OCI-LY7 (cell line): ENCODE measurements at regions not wholly inside any gene's neighbourhood (a gene's known extent, or its start where the extent isn't known, plus 50 kb on each side); places are given as distances from the start of the nearest gene placed in this dataset.

Experiments used
- BruUV-seq: library from RNA; stranded (reverse); fragments of 400-500 nt; replicated peaks from 2 replicates; lab custom pipeline; 2021; lab: Mats Ljungman, UMichigan
- CTCF ChIA-PET: fragments of 300-600 bp; sonication (Branson Sonifier 250); formaldehyde crosslinking; loops from one replicate; lab custom pipeline; 2022; ENCODE audit warnings: antibody characterized with exemption; ENCODE audit not compliant: unreplicated experiment; lab: Charles Lee
- POLR2A ChIA-PET: fragments of 300-600 bp; sonication (Branson Sonifier 250); formaldehyde crosslinking; loops from one replicate; lab custom pipeline; 2022; ENCODE audit warnings: antibody characterized with exemption; lab: Charles Lee
- DNase-seq: peaks from one replicate; pipeline ENCODE4 v3.0.0-alpha.2; 2015; ENCODE audit warnings: low spot score
- H2AFZ ChIP-seq: fragments of 200-600 bp; sonication (generic), shearing (Covaris generic); 2 replicates; pipeline ENCODE4 v1.6.1; 2014; ENCODE audit warnings: mild to moderate bottlenecking, antibody characterized with exemption, low read length, moderate library complexity
- H3K27ac ChIP-seq: fragments of 200-600 bp; sonication (generic); 2 replicates; pipeline ENCODE4 v1.5.1; 2014; ENCODE audit warnings: mixed run types, low read depth, mild to moderate bottlenecking, moderate library complexity, low read length, inconsistent platforms; ENCODE audit not compliant: poor library complexity, severe bottlenecking
- H3K36me3 ChIP-seq: fragments of 200-600 bp; sonication (generic); 2 replicates; pipeline ENCODE4 v1.6.1; 2014; ENCODE audit warnings: mild to moderate bottlenecking, antibody characterized with exemption, low read length, moderate library complexity, mixed read lengths; ENCODE audit not compliant: insufficient read depth
- H3K4me1 ChIP-seq: fragments of 200-600 bp; sonication (generic); 2 replicates; pipeline ENCODE4 v1.5.1; 2014; ENCODE audit warnings: mild to moderate bottlenecking, low read length; ENCODE audit not compliant: insufficient read depth, poor library complexity, severe bottlenecking
- H3K4me2 ChIP-seq: fragments of 200-600 bp; sonication (generic); 2 replicates; pipeline ENCODE4 v1.6.1; 2014; ENCODE audit warnings: mild to moderate bottlenecking, low read length
- H3K4me3 ChIP-seq: fragments of 200-600 bp; sonication (generic); 2 replicates; pipeline ENCODE4 v1.5.1; 2014; ENCODE audit warnings: mild to moderate bottlenecking, low read depth, low read length; ENCODE audit not compliant: poor library complexity, severe bottlenecking
- H3K79me2 ChIP-seq: fragments of 200-600 bp; sonication (generic); 2 replicates; pipeline ENCODE4 v1.6.1; 2016; ENCODE audit warnings: low read depth, mild to moderate bottlenecking, low read length, moderate library complexity, mixed read lengths; ENCODE audit not compliant: insufficient read depth
- H3K9me2 ChIP-seq: fragments of 200-600 bp; sonication (generic); 2 replicates; pipeline ENCODE4 v1.6.1; 2016; ENCODE audit warnings: mild to moderate bottlenecking, low read length, mixed read lengths; ENCODE audit not compliant: insufficient read depth
- H3K9me3 ChIP-seq: fragments of 200-600 bp; sonication (generic); 2 replicates; pipeline ENCODE4 v1.6.1; 2014; ENCODE audit warnings: mild to moderate bottlenecking, mixed run types, low read length, mixed read lengths
- H4K20me1 ChIP-seq: fragments of 200-600 bp; sonication (generic); 2 replicates; pipeline ENCODE4 v1.6.1; 2014; ENCODE audit warnings: mild to moderate bottlenecking, antibody characterized with exemption, low read length, moderate library complexity, mixed read lengths; ENCODE audit not compliant: insufficient read depth
- CTCF ChIP-seq: fragments of 200-600 bp; sonication (generic); conservative IDR thresholded peaks from 2 replicates; pipeline ENCODE4 v1.5.1; 2014; ENCODE audit warnings: mild to moderate bottlenecking, antibody characterized with exemption, low read length, moderate library complexity, mixed read lengths
- EZH2phosphoT487 ChIP-seq: fragments of 200-600 bp; sonication (generic); IDR thresholded peaks from 2 replicates; pipeline ENCODE4 v1.6.1; 2018; ENCODE audit warnings: low read depth, borderline replicate concordance, mild to moderate bottlenecking, mixed run types, antibody characterized with exemption, low read length, moderate library complexity, mixed read lengths
- intact Hi-C: fragments of 100-400 bp; cut with micrococcal nuclease; formaldehyde crosslinking; loops from one replicate; pipeline ENCODE4 v1.10.0; 2022; ENCODE audit not compliant: unreplicated experiment

- Histone ChIP-seq H3K9me3 (no peaks in the 10 kb centered on the region), H3K4me3 (no peak overlapping the region), H3K27ac (no peak overlapping the region), H4K20me1 (no peaks in the 10 kb centered on the region), H3K4me1 (no peaks in the 10 kb centered on the region), H3K4me2 (no peak overlapping the region), H2AFZ (no peak overlapping the region), H3K79me2 (no peaks in the 10 kb centered on the region; the same call in 1 of the 2 replicates), H3K36me3 (no peaks in the 10 kb centered on the region), H3K9me2 (no peaks in the 10 kb centered on the region)
- no peak for DNase-seq
- no TSS peak for BruUV-seq
- ChIA-PET POLR2A (no interaction called here), CTCF (no interaction called here)
- intact Hi-C loops, result no loop called here
- TF ChIP-seq CTCF, result no peak
- no peak for TF ChIP-seq EZH2phosphoT487
These were observed 1444.6 kb downstream of the SUCLG1 start for GRCh38 chr2:83014462-83014861.

- Histone ChIP-seq H3K9me3 (no peaks in the 10 kb centered on the region), H2AFZ (no peak overlapping the region), H3K27ac (no peak overlapping the region), H3K36me3 (no peaks in the 10 kb centered on the region), H3K79me2 (no peaks in the 10 kb centered on the region; the same call in 1 of the 2 replicates), H4K20me1 (no peaks in the 10 kb centered on the region), H3K4me2 (no peak overlapping the region), H3K4me1 (no peaks in the 10 kb centered on the region), H3K9me2 (no peaks in the 10 kb centered on the region), H3K4me3 (no peak overlapping the region)
- no peak for DNase-seq
- TF ChIP-seq EZH2phosphoT487 (no peak), CTCF (no peak)
- no TSS peak for BruUV-seq
- ChIA-PET POLR2A (no interaction called here), CTCF (no interaction called here)
- intact Hi-C loops, result no loop called here
These were observed 1452.1 kb downstream of the SUCLG1 start for GRCh38 chr2:83006961-83007360.

DNA sequence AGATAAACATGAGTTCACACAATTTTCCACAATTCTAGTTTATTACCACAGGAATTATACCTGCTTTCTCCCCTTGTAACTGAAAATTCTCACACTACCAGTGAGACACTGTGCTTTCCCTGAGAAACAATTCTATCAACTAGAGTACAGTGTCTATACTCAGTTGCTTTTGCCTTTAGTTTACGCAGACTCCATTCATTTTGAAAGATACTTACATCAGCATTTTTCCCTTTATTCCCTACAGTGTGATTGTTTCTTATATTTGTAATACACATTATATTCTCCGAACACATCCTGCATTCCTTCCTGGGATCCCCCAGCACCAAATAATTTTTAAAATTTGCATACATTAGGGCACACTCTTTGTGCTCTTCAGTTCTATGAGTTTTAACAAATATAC, 1455.5 kb downstream of the SUCLG1 start:
- POLR2A ChIA-PET, result no interaction called here
- Histone ChIP-seq H3K36me3 (no peaks in the 10 kb centered on the region), H3K4me2 (no peak overlapping the region), H3K4me1 (no peaks in the 10 kb centered on the region), H3K79me2 (no peaks in the 10 kb centered on the region), H3K9me3 (no peaks in the 10 kb centered on the region), H3K4me3 (no peak overlapping the region), H2AFZ (no peak overlapping the region), H4K20me1 (no peaks in the 10 kb centered on the region; the same call in 1 of the 2 replicates), H3K27ac (no peak overlapping the region), H3K9me2 (no peaks in the 10 kb centered on the region)
- no peak for TF ChIP-seq EZH2phosphoT487
- TF ChIP-seq CTCF, result no peak
- intact Hi-C loops, result no loop called here
- CTCF ChIA-PET, result no interaction called here
- BruUV-seq, result no TSS peak
- DNase-seq, result no peak
